ENCODE measurements at regions not wholly inside any gene's neighbourhood (a gene's known extent, or its start where the extent isn't known, plus 50 kb on each side); places are given as distances from the start of the nearest gene placed in this dataset.

- DNase-seq (ENCODE audit: low read depth, low spot score) (no peak), FAIRE-seq (no peak), ATAC-seq (no peak)
- Histone ChIP-seq H3K27me3 (replicated peaks in 1 of 2; ENCODE audit: control insufficient read depth in 2 of 2, insufficient read depth in 2 of 2, low read length in 1 of 2) (no peaks in the 10 kb centered on the region), H3K79me2 (ENCODE audit: control insufficient read depth, insufficient read depth, low read length) (no peaks in the 10 kb centered on the region), H3K4me1 (ENCODE audit: control insufficient read depth, insufficient read depth, low read length) (no peaks in the 10 kb centered on the region), H3K9me3 (replicated peaks; ENCODE audit: control insufficient read depth, insufficient read depth, low read length) (no peaks in the 10 kb centered on the region), H4K20me1 (ENCODE audit: control insufficient read depth, insufficient read depth) (no peaks in the 10 kb centered on the region), H3K36me3 (ENCODE audit: control insufficient read depth in 2 of 2, insufficient read depth in 2 of 2, low read length in 1 of 2) (no peaks in the 10 kb centered on the region), H3K4me3 (no peak overlapping the region), H3K27ac (ENCODE audit: control insufficient read depth, insufficient read depth) (no peak overlapping the region), H2AFZ (ENCODE audit: control insufficient read depth, low read depth, low read length) (no peak overlapping the region), H3K4me2 (ENCODE audit: control insufficient read depth, insufficient read depth) (no peak overlapping the region), H3K9ac (ENCODE audit: control insufficient read depth, insufficient read depth, low read length) (no peak overlapping the region)
- CTCF ChIA-PET: no interaction called here
- WGBS (ENCODE audit: insufficient coverage, insufficient replicate concordance, low lambda C conversion rate, missing lambda C conversion rate): 6% methylated on average over 4 of the region's 4 CpGs
- no TSS peak for BruUV-seq (replicated peaks)
- in situ Hi-C loops (cut with MboI) (no loop called here), intact Hi-C loops (cut with micrococcal nuclease; ENCODE audit: unreplicated experiment) (no loop called here)
- RAD21 ChIA-PET (ENCODE audit: unreplicated experiment): no interaction called here
- SMC1A ChIA-PET (ENCODE audit: uncharacterized antibody, unreplicated experiment): no interaction called here
- TF ChIP-seq USF1 (IDR thresholded peaks at IDR 0.05; ENCODE audit: borderline replicate concordance, extremely low read length, insufficient read depth, low read depth, low read length) (no peak), ZBTB33 (IDR thresholded peaks at IDR 0.05) (no peak), STAT3 (IDR thresholded peaks at IDR 0.05; ENCODE audit: low read depth, low read length) (no peak), ZZZ3 (IDR thresholded peaks at IDR 0.05; ENCODE audit: control insufficient read depth, insufficient read length, low read depth) (no peak), GABPA (IDR thresholded peaks at IDR 0.05; ENCODE audit: low read depth) (no peak)
- POLR2A ChIA-PET: no interaction called here
Measured at GRCh38 chr18:73901566-73901965, 246.1 kb downstream of the FBXO15 start.

GRCh38 chr18:73901151-73901550 lies 246.5 kb downstream of the FBXO15 start:
- Histone ChIP-seq H3K4me2 (ENCODE audit: control insufficient read depth, insufficient read depth) (no peak overlapping the region), H3K4me1 (ENCODE audit: control insufficient read depth, insufficient read depth, low read length) (no peaks in the 10 kb centered on the region), H3K27ac (ENCODE audit: control insufficient read depth, insufficient read depth) (no peak overlapping the region), H2AFZ (ENCODE audit: control insufficient read depth, low read depth, low read length) (no peak overlapping the region), H3K4me3 (no peak overlapping the region), H3K36me3 (ENCODE audit: control insufficient read depth in 2 of 2, insufficient read depth in 2 of 2, low read length in 1 of 2) (no peaks in the 10 kb centered on the region), H3K27me3 (replicated peaks in 1 of 2; ENCODE audit: control insufficient read depth in 2 of 2, insufficient read depth in 2 of 2, low read length in 1 of 2) (no peaks in the 10 kb centered on the region), H3K9ac (ENCODE audit: control insufficient read depth, insufficient read depth, low read length) (no peak overlapping the region), H3K79me2 (ENCODE audit: control insufficient read depth, insufficient read depth, low read length) (no peaks in the 10 kb centered on the region), H3K9me3 (replicated peaks; ENCODE audit: control insufficient read depth, insufficient read depth, low read length) (no peaks in the 10 kb centered on the region), H4K20me1 (ENCODE audit: control insufficient read depth, insufficient read depth) (no peaks in the 10 kb centered on the region)
- 77% methylated on average over 9 of the region's 9 CpGs for WGBS (ENCODE audit: insufficient coverage, insufficient replicate concordance, low lambda C conversion rate, missing lambda C conversion rate)
- ATAC-seq (no peak), FAIRE-seq (no peak), DNase-seq (ENCODE audit: low read depth, low spot score) (no peak)
- ChIA-PET SMC1A (ENCODE audit: uncharacterized antibody, unreplicated experiment) (no interaction called here), POLR2A (no interaction called here), CTCF (no interaction called here), RAD21 (ENCODE audit: unreplicated experiment) (no interaction called here)
- intact Hi-C loops (cut with micrococcal nuclease; ENCODE audit: unreplicated experiment): no loop called here
- no TSS peak for BruUV-seq (replicated peaks)
- in situ Hi-C loops (cut with MboI): no loop called here
- TF ChIP-seq ATF3 (IDR thresholded peaks at IDR 0.05; ENCODE audit: borderline replicate concordance, extremely low read depth, low read depth, low read length) (no peak), FOXK2 (IDR thresholded peaks at IDR 0.05) (no peak), EP300 (IDR thresholded peaks at IDR 0.05; ENCODE audit: borderline replicate concordance in 1 of 2, control insufficient read depth in 1 of 2, low read depth in 2 of 2, low read length in 2 of 2) (no peak), YY1 (IDR thresholded peaks at IDR 0.05; ENCODE audit: low read depth, low read length) (no peak), MXI1 (IDR thresholded peaks at IDR 0.05; ENCODE audit: low read depth, low read length) (no peak), CHD1 (IDR thresholded peaks at IDR 0.05; ENCODE audit: low read depth, low read length) (no peak), NRF1 (conservative IDR thresholded peaks at IDR 0.05; ENCODE audit: low read depth, low read length) (no peak), BMI1 (IDR thresholded peaks at IDR 0.05; ENCODE audit: borderline replicate concordance) (no peak), HDAC2 (IDR thresholded peaks at IDR 0.05) (no peak), KAT2A (conservative IDR thresholded peaks at IDR 0.05; ENCODE audit: control insufficient read depth, low read depth, low read length) (no peak), PML (IDR thresholded peaks at IDR 0.05; ENCODE audit: low read length) (no peak), FOS (IDR thresholded peaks at IDR 0.05; ENCODE audit: borderline replicate concordance, extremely low read depth, insufficient read length) (no peak), RB1 (IDR thresholded peaks at IDR 0.05; ENCODE audit: borderline replicate concordance) (no peak)
